HL-60 (cell line): ENCODE measurements at regions not wholly inside any gene's neighbourhood (a gene's known extent, or its start where the extent isn't known, plus 50 kb on each side); places are given as distances from the start of the nearest gene placed in this dataset. TPM values are rescaled to one million over a fixed set of nuclear protein-coding genes. Genes with fewer than 3 reads are reported as not detected.

Experiments
- DNase-seq, 2 experiments: peaks; one replicate each; pipeline ENCODE4 v3.0.0-alpha.2; 2010 to 2020; ENCODE audit warnings: low read depth in 1 of 2, low spot score in 1 of 2
- H3K27ac ChIP-seq: fragments of 250-450 bp; sonication (Bioruptor Pico); replicated peaks from 2 replicates; pipeline ENCODE4 v1.5.1; 2020; ENCODE audit warnings: mild to moderate bottlenecking, moderate library complexity
- H3K27me3 ChIP-seq: fragments of 250-450 bp; sonication (Bioruptor Pico); 2 replicates; pipeline ENCODE4 v1.5.1; 2021; ENCODE audit warnings: mild to moderate bottlenecking, moderate library complexity; ENCODE audit not compliant: insufficient read depth, poor library complexity, severe bottlenecking
- H3K4me3 ChIP-seq: replicated peaks from 2 replicates; pipeline ENCODE4 v1.5.1; 2011; ENCODE audit warnings: mild to moderate bottlenecking, control low read depth, low read length; ENCODE audit not compliant: insufficient read depth
- CTCF ChIP-seq: IDR thresholded peaks from one replicate; pipeline ENCODE4 v1.5.1; 2011; ENCODE audit warnings: low read length, control low read depth, inconsistent platforms; ENCODE audit not compliant: insufficient read depth
- GABPA ChIP-seq: IDR thresholded peaks from 2 replicates; pipeline ENCODE4 v1.6.1; 2012; ENCODE audit warnings: low read depth
- POLR2AphosphoS5 ChIP-seq: IDR thresholded peaks from 2 replicates; pipeline ENCODE4 v1.6.1; 2012; ENCODE audit warnings: low read depth
- REST ChIP-seq: IDR thresholded peaks from 2 replicates; pipeline ENCODE4 v1.6.1; 2012; ENCODE audit warnings: low read depth; ENCODE audit not compliant: insufficient replicate concordance
- SPI1 ChIP-seq: IDR thresholded peaks from 2 replicates; pipeline ENCODE4 v1.6.1; 2012; ENCODE audit warnings: low read depth, mild to moderate bottlenecking, borderline replicate concordance
- microRNA-seq: library from miRNA; unstranded; fragments of <30 nt; microRNA quantifications from one replicate; pipeline ENCODE4, GENCODE V29; 2018

- no peak overlapping the region for H3K4me3 ChIP-seq
- no peak for DNase-seq
- H3K27ac ChIP-seq, result no peak overlapping the region
- H3K27me3 ChIP-seq, result no peaks in the 10 kb centered on the region
- TF ChIP-seq CTCF (no peak), SPI1 (no peak), GABPA (no peak), REST (no peak), POLR2AphosphoS5 (no peak)
Observed at GRCh38 chr7:18445483-18445882, 50.1 kb upstream of the HDAC9 start.

Small RNA genes lying in the stretch of these regions (microRNA-seq; reads per million reads assigned to microRNA genes)
- gene MIR1302-6, result not detected
